ENCODE measurements at regions not wholly inside any gene's neighbourhood (a gene's known extent, or its start where the extent isn't known, plus 50 kb on each side); places are given as distances from the start of the nearest gene placed in this dataset.

GRCh38 chr2:129705085-129705484 is 274.4 kb upstream of the RAB6C start:
- no peaks in the 10 kb centered on the region for H3K9me3 ChIP-seq (ENCODE audit: control insufficient read depth, low read length)
- no peaks in the 10 kb centered on the region for H3K27me3 ChIP-seq (replicated peaks; ENCODE audit: control insufficient read depth, insufficient read depth, low read length, poor library complexity, severe bottlenecking)
- H3K4me1 ChIP-seq (ENCODE audit: control insufficient read depth, insufficient read depth, low read length, poor library complexity, severe bottlenecking): no peaks in the 10 kb centered on the region
- H3K4me3 ChIP-seq (ENCODE audit: insufficient read depth, low read depth, low read length, poor library complexity, severe bottlenecking): no peak overlapping the region
- H3K36me3 ChIP-seq (ENCODE audit: control insufficient read depth, insufficient read depth, low read length): no peaks in the 10 kb centered on the region
- DNase-seq: no peak
- no peak overlapping the region for H3K27ac ChIP-seq (ENCODE audit: insufficient read depth, low read length, poor library complexity, severe bottlenecking)

- no peak overlapping the region for H3K27ac ChIP-seq (ENCODE audit: insufficient read depth, low read length, poor library complexity, severe bottlenecking)
- no peaks in the 10 kb centered on the region for H3K4me1 ChIP-seq (ENCODE audit: control insufficient read depth, insufficient read depth, low read length, poor library complexity, severe bottlenecking)
- H3K4me3 ChIP-seq (ENCODE audit: insufficient read depth, low read depth, low read length, poor library complexity, severe bottlenecking): no peak overlapping the region
- H3K36me3 ChIP-seq (ENCODE audit: control insufficient read depth, insufficient read depth, low read length): no peaks in the 10 kb centered on the region
- no peak for DNase-seq
- H3K9me3 ChIP-seq (ENCODE audit: control insufficient read depth, low read length): no peaks in the 10 kb centered on the region
- H3K27me3 ChIP-seq (replicated peaks; ENCODE audit: control insufficient read depth, insufficient read depth, low read length, poor library complexity, severe bottlenecking): no peaks in the 10 kb centered on the region
Measured at GRCh38 chr2:129707800-129708199, 271.7 kb upstream of the RAB6C start.

DNA sequence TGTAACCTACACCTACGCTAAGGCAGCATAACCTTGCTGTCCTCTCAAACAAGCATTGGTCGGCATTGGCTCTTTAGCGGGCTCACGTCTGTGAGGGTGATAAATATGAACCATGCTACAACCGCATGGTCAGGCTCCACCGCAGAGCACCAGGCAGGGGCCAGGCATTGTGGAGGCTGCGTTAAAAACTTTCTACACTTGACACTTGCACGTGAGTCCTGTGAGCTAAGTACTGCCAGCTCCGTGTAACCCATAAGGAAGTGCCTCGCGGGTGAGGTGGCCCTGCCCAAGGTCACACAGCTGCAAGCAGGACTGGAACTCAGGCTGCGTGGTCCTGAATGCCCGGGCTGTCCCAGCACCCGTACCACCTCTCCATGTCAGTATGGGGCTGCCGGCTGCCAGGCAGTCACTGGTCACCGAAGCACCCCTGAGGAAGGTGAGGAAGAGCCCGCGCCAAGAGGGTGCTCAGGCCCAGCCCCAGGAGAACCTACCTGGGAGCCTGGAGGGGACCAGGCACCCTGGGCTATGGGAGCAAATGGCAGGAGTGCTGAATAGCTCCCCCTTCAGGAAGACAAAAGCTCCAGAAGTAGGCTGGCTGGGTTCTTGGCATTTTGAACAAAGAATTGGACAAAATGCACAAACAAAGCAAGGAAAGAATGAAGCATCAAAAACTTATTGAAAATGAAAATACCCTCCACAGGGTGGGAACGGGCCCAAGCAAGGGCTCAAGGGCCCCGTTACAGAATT is 271.1 kb upstream of the RAB6C start:
- Histone ChIP-seq H3K36me3 (ENCODE audit: control insufficient read depth, insufficient read depth, low read length) (no peaks in the 10 kb centered on the region), H3K9me3 (ENCODE audit: control insufficient read depth, low read length) (no peaks in the 10 kb centered on the region), H3K4me3 (ENCODE audit: insufficient read depth, low read depth, low read length, poor library complexity, severe bottlenecking) (no peak overlapping the region), H3K27ac (ENCODE audit: insufficient read depth, low read length, poor library complexity, severe bottlenecking) (no peak overlapping the region), H3K27me3 (replicated peaks; ENCODE audit: control insufficient read depth, insufficient read depth, low read length, poor library complexity, severe bottlenecking) (no peaks in the 10 kb centered on the region), H3K4me1 (ENCODE audit: control insufficient read depth, insufficient read depth, low read length, poor library complexity, severe bottlenecking) (no peaks in the 10 kb centered on the region)
- DNase-seq: no peak

DNA sequence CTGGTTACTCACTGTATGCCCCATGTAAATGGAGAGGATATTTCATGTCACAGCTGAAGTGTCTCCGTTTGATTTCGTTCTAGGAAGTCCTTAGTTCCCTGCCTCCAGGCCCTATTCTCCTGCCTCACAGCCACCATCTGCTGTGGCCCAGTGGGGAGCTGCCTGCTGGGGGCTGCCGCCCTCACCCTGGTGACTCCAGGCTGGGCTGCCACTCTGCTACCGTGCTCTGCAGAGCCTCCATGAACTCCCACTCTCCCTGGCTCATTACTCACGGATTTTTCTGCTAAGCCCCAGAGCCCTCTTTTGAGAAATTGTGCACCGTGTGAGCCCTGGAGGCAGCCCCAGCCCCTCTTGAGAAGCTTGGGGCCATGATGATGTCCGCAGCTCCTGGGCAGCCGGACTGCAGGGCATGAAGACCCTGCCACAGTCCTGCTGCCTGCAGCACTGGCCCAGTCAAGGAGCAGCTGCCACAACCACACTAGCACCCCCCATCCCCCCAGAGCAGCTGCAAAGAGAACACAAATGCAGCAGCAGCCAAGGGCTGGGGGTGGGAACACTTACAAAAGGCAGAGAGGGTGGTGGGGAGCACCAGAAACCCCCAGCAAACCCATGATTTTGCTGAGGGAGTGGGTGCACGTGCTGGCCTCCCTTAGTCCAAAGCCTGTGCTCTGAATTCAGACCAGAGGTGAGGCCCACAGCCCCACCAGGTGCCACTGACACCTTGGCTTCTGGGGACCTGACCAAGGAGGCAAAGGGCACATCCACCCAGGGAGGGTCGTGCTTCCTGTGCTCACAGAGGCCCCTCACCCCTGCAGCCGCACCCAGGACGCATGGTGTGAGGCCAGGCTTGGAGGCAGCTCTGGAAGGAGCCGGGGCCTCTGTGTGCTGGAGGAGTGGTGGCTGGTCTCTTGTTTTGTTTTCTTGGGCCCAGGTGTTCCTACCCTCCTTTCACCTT is 270.2 kb upstream of the RAB6C start:
- Histone ChIP-seq H3K36me3 (ENCODE audit: control insufficient read depth, insufficient read depth, low read length) (no peaks in the 10 kb centered on the region), H3K4me3 (ENCODE audit: insufficient read depth, low read depth, low read length, poor library complexity, severe bottlenecking) (no peak overlapping the region), H3K4me1 (ENCODE audit: control insufficient read depth, insufficient read depth, low read length, poor library complexity, severe bottlenecking) (no peaks in the 10 kb centered on the region), H3K27ac (ENCODE audit: insufficient read depth, low read length, poor library complexity, severe bottlenecking) (no peak overlapping the region), H3K27me3 (replicated peaks; ENCODE audit: control insufficient read depth, insufficient read depth, low read length, poor library complexity, severe bottlenecking) (no peaks in the 10 kb centered on the region), H3K9me3 (ENCODE audit: control insufficient read depth, low read length) (no peaks in the 10 kb centered on the region)
- DNase-seq: no peak

DNA sequence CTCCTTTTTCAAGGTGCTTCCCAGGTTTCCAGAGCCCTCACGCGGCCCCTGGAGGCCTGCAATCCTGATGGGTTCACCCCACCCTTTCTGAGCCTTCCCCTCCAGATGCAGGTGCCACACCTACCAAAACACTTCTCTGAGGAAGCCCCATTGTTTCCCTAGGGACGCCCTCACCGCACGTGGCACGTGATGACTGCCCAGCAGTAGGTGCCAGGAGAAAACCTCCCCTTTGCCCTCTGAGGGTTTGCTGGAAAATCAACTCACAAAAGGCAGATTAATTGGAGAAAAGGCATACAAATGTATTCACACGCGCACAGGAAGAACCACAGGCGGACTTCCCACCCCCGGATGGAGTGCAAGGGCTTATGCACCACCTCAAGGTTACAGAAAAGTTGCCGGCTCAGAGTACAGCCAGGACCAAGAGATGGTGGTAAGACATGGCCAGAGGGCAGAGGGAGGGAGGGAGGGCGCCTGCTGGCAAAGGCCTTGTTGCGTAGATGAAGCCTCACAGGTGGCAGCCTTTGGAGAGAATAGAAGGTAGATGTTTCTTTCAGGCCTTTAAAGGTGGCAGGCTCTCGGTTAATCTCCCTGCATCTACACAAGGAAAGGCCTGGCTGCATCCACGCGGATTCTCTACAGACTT is 269.4 kb upstream of the RAB6C start:
- Histone ChIP-seq H3K36me3 (ENCODE audit: control insufficient read depth, insufficient read depth, low read length) (no peaks in the 10 kb centered on the region), H3K27ac (ENCODE audit: insufficient read depth, low read length, poor library complexity, severe bottlenecking) (no peak overlapping the region), H3K4me1 (ENCODE audit: control insufficient read depth, insufficient read depth, low read length, poor library complexity, severe bottlenecking) (no peaks in the 10 kb centered on the region), H3K9me3 (ENCODE audit: control insufficient read depth, low read length) (no peaks in the 10 kb centered on the region), H3K4me3 (ENCODE audit: insufficient read depth, low read depth, low read length, poor library complexity, severe bottlenecking) (no peak overlapping the region), H3K27me3 (replicated peaks; ENCODE audit: control insufficient read depth, insufficient read depth, low read length, poor library complexity, severe bottlenecking) (no peaks in the 10 kb centered on the region)
- DNase-seq: no peak

DNA sequence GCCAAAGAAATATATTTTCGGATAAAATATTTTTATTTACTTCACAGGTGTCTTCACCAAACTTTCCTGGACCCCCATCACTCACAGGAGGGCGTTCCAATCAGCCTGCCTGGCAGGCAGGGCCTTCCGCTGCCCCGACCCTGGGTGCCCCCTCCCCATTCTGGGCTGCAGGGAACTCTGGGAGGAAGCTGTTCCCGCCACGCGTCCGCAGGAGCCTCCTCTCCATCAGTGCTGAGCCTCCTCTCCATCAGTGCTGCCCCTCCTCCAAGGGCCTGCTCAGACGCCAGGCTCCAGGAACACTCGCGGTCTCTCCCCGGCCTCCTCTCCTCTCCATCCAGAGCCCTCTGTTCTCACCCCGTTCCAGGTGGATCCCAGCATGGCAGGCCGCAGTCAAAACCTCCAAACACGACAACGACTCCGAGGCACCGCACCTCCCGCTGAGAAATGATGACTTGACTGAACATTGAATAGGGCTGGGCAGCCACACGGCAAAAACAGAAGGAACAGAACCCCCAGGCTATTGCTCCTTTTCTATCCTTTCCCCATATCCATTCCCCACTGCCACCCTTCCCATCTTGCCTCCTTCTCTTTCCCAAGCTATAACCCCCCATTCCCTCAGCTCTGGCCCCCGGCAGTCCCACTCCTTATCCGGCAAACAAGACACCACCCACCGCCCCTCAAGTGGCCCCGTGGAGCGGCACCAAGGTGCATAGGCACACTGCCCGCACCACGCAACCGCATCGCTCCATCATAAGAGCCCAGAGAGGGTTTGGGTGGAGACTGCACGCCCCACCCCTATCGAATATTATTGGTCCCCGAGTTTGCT is 268.6 kb upstream of the RAB6C start:
- DNase-seq: no peak
- Histone ChIP-seq H3K27me3 (replicated peaks; ENCODE audit: control insufficient read depth, insufficient read depth, low read length, poor library complexity, severe bottlenecking) (no peaks in the 10 kb centered on the region), H3K27ac (ENCODE audit: insufficient read depth, low read length, poor library complexity, severe bottlenecking) (no peak overlapping the region), H3K9me3 (ENCODE audit: control insufficient read depth, low read length) (no peaks in the 10 kb centered on the region), H3K36me3 (ENCODE audit: control insufficient read depth, insufficient read depth, low read length) (no peaks in the 10 kb centered on the region), H3K4me3 (ENCODE audit: insufficient read depth, low read depth, low read length, poor library complexity, severe bottlenecking) (no peak overlapping the region), H3K4me1 (ENCODE audit: control insufficient read depth, insufficient read depth, low read length, poor library complexity, severe bottlenecking) (no peaks in the 10 kb centered on the region)

DNA sequence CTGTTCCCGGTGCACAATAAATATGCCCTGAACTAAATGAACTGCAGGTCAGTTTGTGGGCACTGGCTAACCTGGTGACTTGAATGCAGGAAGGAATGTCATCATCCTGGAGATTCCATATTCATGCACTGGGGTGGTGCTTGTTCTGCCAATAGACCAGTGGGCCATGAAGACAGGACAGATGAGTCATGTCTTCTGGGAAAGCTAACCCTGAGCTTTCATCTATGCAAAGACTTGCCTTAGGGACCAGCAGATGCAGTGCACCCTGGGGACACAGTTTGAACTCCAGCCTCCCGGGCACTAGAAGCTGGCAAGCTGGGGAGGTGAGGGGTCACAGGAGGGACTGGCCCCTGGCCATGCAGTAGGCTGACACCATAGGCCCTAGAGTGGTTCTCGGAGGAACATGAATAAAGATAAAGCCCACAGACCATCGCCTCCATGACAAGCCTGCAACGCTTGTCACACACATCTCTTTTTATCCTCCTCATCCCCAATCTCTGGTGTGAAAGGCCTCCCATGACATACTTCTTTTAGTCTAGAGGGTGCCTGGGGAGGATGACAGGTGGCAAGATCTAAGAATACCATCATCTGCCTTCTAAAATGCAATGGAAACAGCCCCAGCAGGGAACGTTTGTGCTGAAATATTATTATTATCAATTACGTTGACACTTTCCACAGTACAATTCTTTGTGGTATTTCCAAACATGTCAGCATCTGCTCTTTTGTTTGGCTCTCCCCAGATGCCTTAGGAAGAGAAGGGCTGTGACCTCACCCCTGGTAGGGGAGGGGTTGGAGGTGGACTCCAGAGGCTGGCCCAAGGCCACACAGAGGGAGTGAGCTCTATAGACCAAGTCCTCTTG is 267.4 kb upstream of the RAB6C start:
- no peak overlapping the region for H3K27ac ChIP-seq (ENCODE audit: insufficient read depth, low read length, poor library complexity, severe bottlenecking)
- no peaks in the 10 kb centered on the region for H3K36me3 ChIP-seq (ENCODE audit: control insufficient read depth, insufficient read depth, low read length)
- DNase-seq: no peak

DNA sequence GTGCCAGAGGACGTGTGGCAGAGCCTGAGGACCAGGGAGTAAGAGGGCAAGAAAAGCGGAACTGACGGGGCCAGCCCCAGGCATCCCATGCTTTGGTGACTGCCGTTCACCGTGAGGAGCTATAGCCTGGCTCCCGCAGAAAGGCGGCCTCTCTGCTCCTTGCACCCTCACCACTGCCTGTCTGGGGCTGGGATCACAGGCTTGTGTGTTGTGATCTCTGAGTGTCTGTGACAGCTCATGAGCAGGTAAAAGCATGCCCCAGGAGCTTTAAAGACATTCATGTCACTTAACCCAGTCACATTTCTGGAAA is 266.8 kb upstream of the RAB6C start:
- no peaks in the 10 kb centered on the region for H3K36me3 ChIP-seq (ENCODE audit: control insufficient read depth, insufficient read depth, low read length)
- no peaks in the 10 kb centered on the region for H3K9me3 ChIP-seq (ENCODE audit: control insufficient read depth, low read length)
- no peak overlapping the region for H3K27ac ChIP-seq (ENCODE audit: insufficient read depth, low read length, poor library complexity, severe bottlenecking)
- H3K4me1 ChIP-seq (ENCODE audit: control insufficient read depth, insufficient read depth, low read length, poor library complexity, severe bottlenecking): no peaks in the 10 kb centered on the region
- no peak overlapping the region for H3K4me3 ChIP-seq (ENCODE audit: insufficient read depth, low read depth, low read length, poor library complexity, severe bottlenecking)
- H3K27me3 ChIP-seq (replicated peaks; ENCODE audit: control insufficient read depth, insufficient read depth, low read length, poor library complexity, severe bottlenecking): no peaks in the 10 kb centered on the region
- no peak for DNase-seq

More for the DNA sequence above, 267.4 kb upstream of the RAB6C start:
- no peaks in the 10 kb centered on the region for H3K9me3 ChIP-seq (ENCODE audit: control insufficient read depth, low read length)
- no peaks in the 10 kb centered on the region for H3K27me3 ChIP-seq (replicated peaks; ENCODE audit: control insufficient read depth, insufficient read depth, low read length, poor library complexity, severe bottlenecking)
- H3K4me1 ChIP-seq (ENCODE audit: control insufficient read depth, insufficient read depth, low read length, poor library complexity, severe bottlenecking): no peaks in the 10 kb centered on the region
- no peak overlapping the region for H3K4me3 ChIP-seq (ENCODE audit: insufficient read depth, low read depth, low read length, poor library complexity, severe bottlenecking)

DNA sequence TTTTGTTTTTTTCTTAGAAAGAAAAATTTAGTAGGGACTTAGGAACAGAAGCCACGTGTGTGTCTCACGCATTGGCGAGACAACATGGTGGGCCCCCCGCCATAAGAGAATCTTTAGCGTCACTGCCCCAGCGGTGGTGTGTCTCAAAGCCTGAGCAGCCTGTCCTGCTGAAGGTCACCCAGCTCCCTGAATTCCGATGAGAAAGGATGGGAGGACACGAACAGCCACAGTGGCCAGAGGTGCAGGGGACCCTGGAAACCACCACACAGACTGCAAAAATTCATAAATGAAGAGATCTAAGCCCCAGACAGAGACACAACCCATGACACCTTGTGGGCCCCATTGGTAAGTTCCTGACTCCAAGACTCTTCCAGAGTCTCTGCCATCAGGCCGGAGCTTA is 266.1 kb upstream of the RAB6C start:
- no peak overlapping the region for H3K27ac ChIP-seq (ENCODE audit: insufficient read depth, low read length, poor library complexity, severe bottlenecking)
- H3K9me3 ChIP-seq (ENCODE audit: control insufficient read depth, low read length): no peaks in the 10 kb centered on the region
- no peaks in the 10 kb centered on the region for H3K36me3 ChIP-seq (ENCODE audit: control insufficient read depth, insufficient read depth, low read length)
- no peak for DNase-seq
- H3K27me3 ChIP-seq (replicated peaks; ENCODE audit: control insufficient read depth, insufficient read depth, low read length, poor library complexity, severe bottlenecking): no peaks in the 10 kb centered on the region
- H3K4me3 ChIP-seq (ENCODE audit: insufficient read depth, low read depth, low read length, poor library complexity, severe bottlenecking): no peak overlapping the region
- H3K4me1 ChIP-seq (ENCODE audit: control insufficient read depth, insufficient read depth, low read length, poor library complexity, severe bottlenecking): no peaks in the 10 kb centered on the region
